ENCODE measurements at regions not wholly inside any gene's neighbourhood (a gene's known extent, or its start where the extent isn't known, plus 50 kb on each side); places are given as distances from the start of the nearest gene placed in this dataset.

GRCh38 chr1:239739375-239739774, 352.3 kb upstream of the FMN2 start:
- H3K4me3 Mint-ChIP-seq: no peak overlapping the region
- H2AFZ ChIP-seq (ENCODE audit: insufficient read depth, low read depth, low read length, poor library complexity, severe bottlenecking): no peak overlapping the region

GRCh38 chr1:239739919-239740318, 351.8 kb upstream of the FMN2 start:
- no peak for DNase-seq
- H3K4me1 Mint-ChIP-seq: peaks cover 20% of the 10 kb centered on the region
- Histone ChIP-seq H3K79me2 (ENCODE audit: insufficient read depth, low read length) (no peaks in the 10 kb centered on the region), H4K20me1 (ENCODE audit: insufficient read depth, low read length) (no peaks in the 10 kb centered on the region), H3K9me3 (replicated peaks in 1 of 2; ENCODE audit: control insufficient read depth in 1 of 2, insufficient read depth in 1 of 2, low read length in 2 of 2) (no peaks in the 10 kb centered on the region), H3K27ac (ENCODE audit: low read depth in 1 of 2, low read length in 2 of 2) (no peak overlapping the region), H3K27me3 (ENCODE audit: control insufficient read depth in 2 of 2, insufficient read depth in 2 of 2, low read length in 2 of 2) (no peaks in the 10 kb centered on the region), H3K4me1 (ENCODE audit: control insufficient read depth in 1 of 2, insufficient read depth in 2 of 2, low read length in 2 of 2) (peaks cover 7 to 9% of the 10 kb centered on the region in 2 donors), H3K4me2 (replicated peaks; ENCODE audit: extremely low read depth, low read length, poor library complexity, severe bottlenecking) (no peak overlapping the region), H3K4me3 (replicated peaks in 1 of 3; ENCODE audit: low read depth in 2 of 3, low read length in 3 of 3) (no peak overlapping the region), H2AFZ (ENCODE audit: insufficient read depth, low read depth, low read length, poor library complexity, severe bottlenecking) (no peak overlapping the region), H3K36me3 (replicated peaks in 1 of 2; ENCODE audit: control insufficient read depth in 1 of 2, insufficient read depth in 2 of 2, low read length in 2 of 2) (no peaks in the 10 kb centered on the region), H3K9ac (ENCODE audit: insufficient read depth, low read length, poor library complexity, severe bottlenecking) (no peak overlapping the region)
- WGBS (ENCODE audit: insufficient coverage): no CpG with 5 or more reads among the region's 2 CpGs
- H3K36me3 Mint-ChIP-seq: no peaks in the 10 kb centered on the region
- no peak overlapping the region for H3K27ac Mint-ChIP-seq
- H3K4me3 Mint-ChIP-seq: no peak overlapping the region
- H3K27me3 Mint-ChIP-seq (ENCODE audit: low read depth in 3 of 3): peaks cover 0 to 4% (median 0%) of the 10 kb centered on the region in 3 donors
- peaks cover 2 to 7% (median 5%) of the 10 kb centered on the region in 7 donors for H3K9me3 Mint-ChIP-seq
- intact Hi-C loops (cut with micrococcal nuclease): no loop called here
- TF ChIP-seq CTCF (IDR thresholded peaks at IDR 0.05): no peak

More at GRCh38 chr1:239739375-239739774, 352.3 kb upstream of the FMN2 start:
- H3K9ac ChIP-seq (ENCODE audit: insufficient read depth, low read length, poor library complexity, severe bottlenecking): no peak overlapping the region
- no peaks in the 10 kb centered on the region for H3K36me3 ChIP-seq (replicated peaks in 1 of 2; ENCODE audit: control insufficient read depth in 1 of 2, insufficient read depth in 2 of 2, low read length in 2 of 2)
- H3K4me1 ChIP-seq (ENCODE audit: control insufficient read depth in 1 of 2, insufficient read depth in 2 of 2, low read length in 2 of 2): peaks cover 7 to 9% of the 10 kb centered on the region in 2 donors
- peaks cover 2 to 7% (median 5%) of the 10 kb centered on the region in 7 donors for H3K9me3 Mint-ChIP-seq
- no peaks in the 10 kb centered on the region for H3K9me3 ChIP-seq (replicated peaks in 1 of 2; ENCODE audit: control insufficient read depth in 1 of 2, insufficient read depth in 1 of 2, low read length in 2 of 2)
- H3K27me3 Mint-ChIP-seq (ENCODE audit: low read depth in 3 of 3): peaks cover 0 to 4% (median 0%) of the 10 kb centered on the region in 3 donors
- no peaks in the 10 kb centered on the region for H3K79me2 ChIP-seq (ENCODE audit: insufficient read depth, low read length)
- peaks cover 18% of the 10 kb centered on the region for H3K4me1 Mint-ChIP-seq
- no peaks in the 10 kb centered on the region for H3K27me3 ChIP-seq (ENCODE audit: control insufficient read depth in 2 of 2, insufficient read depth in 2 of 2, low read length in 2 of 2)
- no peak for TF ChIP-seq CTCF (IDR thresholded peaks at IDR 0.05)
- no peak overlapping the region for H3K4me2 ChIP-seq (replicated peaks; ENCODE audit: extremely low read depth, low read length, poor library complexity, severe bottlenecking)
- no peak overlapping the region for H3K4me3 ChIP-seq (replicated peaks in 1 of 3; ENCODE audit: low read depth in 2 of 3, low read length in 3 of 3)
- H3K27ac ChIP-seq (ENCODE audit: low read depth in 1 of 2, low read length in 2 of 2): no peak overlapping the region
- intact Hi-C loops (cut with micrococcal nuclease): no loop called here
- H3K27ac Mint-ChIP-seq: no peak overlapping the region
- DNase-seq: no peak
- WGBS (ENCODE audit: insufficient coverage): no CpG with 5 or more reads among the region's 2 CpGs
- no peaks in the 10 kb centered on the region for H3K36me3 Mint-ChIP-seq
- no peaks in the 10 kb centered on the region for H4K20me1 ChIP-seq (ENCODE audit: insufficient read depth, low read length)

All from CD14-positive monocyte (primary cell).